ENCODE measurements at regions not wholly inside any gene's neighbourhood (a gene's known extent, or its start where the extent isn't known, plus 50 kb on each side); places are given as distances from the start of the nearest gene placed in this dataset.
A peak's percentile ranks its signal among the peaks of the same experiment; 100 is the strongest.

DNA sequence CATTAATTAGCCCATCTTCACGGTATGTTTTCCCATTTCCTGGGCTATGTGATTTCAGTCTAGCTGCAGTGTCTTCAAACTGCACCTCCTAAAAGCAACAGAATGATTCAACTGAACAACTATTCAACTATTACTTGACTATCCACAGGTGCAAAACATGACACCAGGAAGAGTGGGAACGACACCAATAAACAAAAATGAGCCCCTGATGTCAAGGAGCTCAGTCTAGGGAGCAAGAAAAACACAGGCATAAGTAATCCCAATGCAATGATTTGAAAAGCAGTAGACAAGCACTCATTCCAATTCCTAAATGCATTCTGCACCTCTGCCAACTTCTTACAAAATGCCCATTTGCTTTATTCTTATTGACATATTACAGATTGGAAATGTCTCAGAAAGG, 285.6 kb downstream of the ETS1 start:
- no peak for DNase-seq (ENCODE audit: low spot score)

DNA sequence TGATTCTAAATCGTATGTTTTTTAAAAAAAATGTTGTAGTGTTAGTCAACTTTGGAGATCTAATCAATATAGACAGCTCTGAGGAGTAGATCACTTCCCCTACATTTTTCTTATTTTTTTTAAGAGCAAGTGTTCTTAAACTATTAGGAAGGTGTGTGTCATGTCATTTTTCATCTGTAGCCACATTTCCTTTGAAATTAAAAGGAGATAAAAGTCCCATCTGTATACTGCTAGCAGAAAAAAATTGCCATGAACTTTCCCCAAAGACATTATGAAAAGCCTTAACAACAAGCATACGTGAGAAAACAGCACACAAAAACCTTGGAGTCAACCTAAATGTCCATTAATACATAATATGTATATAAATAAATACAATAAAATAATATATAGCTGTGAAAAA, 286.6 kb downstream of the ETS1 start:
- DNase-seq (ENCODE audit: low spot score): no peak

DNA sequence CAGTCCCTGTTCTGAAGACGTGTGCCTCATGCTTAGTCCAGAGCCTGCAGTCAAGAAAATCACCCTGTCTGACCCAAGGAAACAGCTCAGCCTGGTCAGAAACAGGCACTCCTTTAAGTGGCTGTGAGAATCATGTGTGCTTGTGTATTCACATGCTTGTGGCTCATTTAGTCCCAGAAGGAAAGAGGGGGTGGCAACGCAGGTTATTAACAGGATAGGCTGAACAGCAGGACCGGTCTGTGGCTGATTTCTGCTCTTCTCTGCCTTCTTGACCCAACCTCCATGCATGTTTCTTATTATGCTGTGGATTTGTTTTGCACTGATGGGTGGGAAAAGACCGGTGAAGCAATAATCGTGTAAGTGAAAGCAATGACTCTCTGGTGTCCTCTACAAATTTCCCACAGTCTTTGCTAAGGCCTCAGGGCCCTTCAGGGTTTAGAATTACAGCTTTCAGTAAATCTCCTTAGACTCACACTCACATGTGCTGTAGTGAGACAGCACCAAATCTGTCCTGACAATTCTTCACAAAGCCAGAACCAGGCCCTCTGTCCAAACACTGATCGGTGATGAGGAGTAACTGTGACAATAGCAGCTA, 288.1 kb downstream of the ETS1 start:
- no peak for DNase-seq (ENCODE audit: low spot score)

DNA sequence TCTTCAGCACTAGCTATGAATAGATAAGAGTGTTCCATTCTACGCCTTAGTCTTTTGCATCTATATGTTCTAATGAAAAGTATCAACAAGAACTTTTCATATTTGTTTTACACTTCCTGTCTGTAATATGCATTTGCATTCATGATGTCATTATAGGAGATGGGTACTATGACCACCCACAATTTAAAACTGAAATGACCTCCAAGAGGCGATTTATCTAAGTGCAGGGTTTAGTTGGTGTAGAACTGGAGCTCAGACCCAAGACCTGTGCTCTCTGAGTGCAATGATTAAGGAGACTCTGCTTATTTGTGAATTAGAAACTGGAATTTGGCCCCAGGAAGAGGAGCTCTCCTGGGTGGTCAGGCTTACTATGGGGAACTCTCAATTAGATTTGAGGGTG, 289.1 kb downstream of the ETS1 start:
- no peak for DNase-seq (ENCODE audit: low spot score)

DNA sequence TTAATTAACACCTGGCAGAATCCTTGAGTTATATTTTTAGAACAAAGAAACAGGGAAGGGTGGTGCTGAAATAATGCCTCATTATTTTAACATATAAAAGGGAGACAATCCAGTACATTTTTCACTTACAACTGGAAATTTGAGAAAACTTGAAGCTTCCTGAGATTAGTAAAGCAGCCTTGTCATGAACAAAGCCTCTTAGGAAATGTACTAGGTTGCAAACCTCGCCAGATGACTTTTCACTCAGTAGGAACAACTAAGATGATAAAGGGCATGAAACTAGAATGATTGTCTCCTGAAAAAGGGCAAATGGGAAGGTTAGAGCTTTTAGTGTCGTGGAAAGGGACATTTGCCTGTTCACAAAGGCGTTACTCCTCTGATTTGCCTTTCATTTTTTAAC, 289.6 kb downstream of the ETS1 start:
- DNase-seq (ENCODE audit: low spot score): no peak

DNA sequence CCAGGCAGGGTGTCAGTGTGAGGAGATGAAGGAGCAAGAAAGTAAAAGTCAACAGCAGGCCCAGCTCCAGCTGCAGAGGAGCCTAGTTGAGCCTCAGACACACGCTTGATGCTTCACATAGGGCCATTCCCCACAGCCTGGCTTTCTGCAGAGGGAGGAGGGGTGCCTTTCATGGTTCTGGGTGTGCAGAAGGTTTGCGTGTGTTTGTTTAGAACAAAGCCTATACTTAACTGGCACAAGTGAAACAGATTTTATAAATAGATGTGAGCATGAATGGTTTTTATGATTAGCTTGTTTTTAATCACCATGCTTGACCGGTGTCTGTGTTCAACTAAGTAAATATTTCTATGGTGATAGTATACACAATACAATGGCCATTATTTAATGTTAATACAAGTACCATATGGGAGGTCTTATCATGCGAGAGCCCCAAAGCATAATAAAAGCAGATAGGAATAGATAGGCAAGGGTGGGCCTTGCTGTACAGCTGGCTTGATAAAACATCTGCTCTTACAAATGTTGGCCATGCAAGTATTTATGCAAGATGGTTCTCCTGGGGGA, 290.2 kb downstream of the ETS1 start:
- DNase-seq (ENCODE audit: low spot score): no peak

DNA sequence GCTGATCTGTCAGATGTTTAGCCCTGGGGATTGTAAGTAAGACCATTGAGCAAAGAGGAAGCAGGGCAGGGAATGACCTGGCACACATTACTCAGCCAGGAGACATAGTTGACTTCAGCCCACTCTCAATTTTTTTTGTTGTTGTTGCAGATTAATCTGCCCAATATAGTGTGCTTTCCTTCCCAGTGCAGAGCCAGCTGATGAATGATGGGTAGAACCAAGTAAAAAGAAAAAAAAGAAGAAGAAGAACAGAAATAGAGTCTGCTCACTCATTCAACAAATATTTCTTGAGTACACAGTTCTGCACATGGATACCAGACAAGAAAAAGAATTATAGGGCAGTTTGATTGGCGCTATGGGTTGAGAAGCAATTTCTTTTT, 292.7 kb downstream of the ETS1 start:
- DNase-seq (ENCODE audit: low spot score): no peak

DNA sequence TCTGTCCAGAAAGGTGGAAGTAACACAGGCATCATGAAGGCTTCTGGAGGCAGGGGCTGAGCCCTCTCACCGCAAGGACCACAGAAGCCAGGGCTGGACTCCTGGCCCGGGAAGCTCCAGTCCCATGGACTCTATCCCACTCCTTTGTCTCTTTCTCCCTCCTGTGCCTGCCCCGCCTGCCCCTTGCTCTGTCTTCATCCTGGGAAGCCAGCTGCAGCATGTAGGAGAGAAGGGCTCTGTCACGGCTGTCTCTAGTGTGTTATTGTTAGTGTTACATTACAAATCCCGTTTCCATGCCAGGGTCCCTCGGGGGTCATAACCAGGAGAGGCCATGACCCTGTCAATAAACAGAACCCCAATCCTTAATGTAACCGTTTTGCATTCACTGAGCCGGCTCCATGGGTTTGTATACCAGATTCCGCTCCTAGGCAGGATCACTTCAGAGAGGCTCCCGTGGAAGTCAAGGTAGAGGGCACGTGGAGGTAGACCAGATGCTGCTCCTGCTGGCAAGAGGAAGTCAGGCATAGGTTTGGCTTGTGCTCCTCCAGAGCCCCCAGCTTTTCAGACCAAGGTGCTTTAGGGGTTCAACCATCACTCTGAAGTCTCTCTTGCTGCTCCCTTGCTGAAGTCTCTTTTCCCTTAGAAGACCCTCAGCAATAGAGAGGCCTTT, 293.2 kb downstream of the ETS1 start:
- no peak for DNase-seq (ENCODE audit: low spot score)

DNA sequence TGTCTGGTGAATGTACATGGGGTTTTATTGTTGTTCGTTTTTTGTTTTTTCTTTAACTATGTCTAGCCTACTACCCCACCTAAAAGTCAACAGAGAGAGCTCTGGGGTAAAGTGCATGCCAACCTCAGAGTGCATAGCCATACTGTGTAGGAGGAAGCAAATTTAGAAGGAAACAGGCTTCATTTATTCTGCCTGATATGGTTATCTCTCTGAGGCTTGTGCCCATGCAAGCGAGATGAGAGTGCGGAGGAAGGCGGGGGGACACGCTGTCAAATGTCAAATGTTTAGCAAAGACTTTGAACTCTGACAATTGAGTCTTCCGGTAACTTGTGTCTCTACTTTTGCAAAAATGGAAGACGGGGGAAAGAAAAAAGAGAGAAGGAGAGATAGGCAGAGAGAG, 295.5 kb downstream of the ETS1 start:
- no peak for DNase-seq (ENCODE audit: low spot score)

DNA sequence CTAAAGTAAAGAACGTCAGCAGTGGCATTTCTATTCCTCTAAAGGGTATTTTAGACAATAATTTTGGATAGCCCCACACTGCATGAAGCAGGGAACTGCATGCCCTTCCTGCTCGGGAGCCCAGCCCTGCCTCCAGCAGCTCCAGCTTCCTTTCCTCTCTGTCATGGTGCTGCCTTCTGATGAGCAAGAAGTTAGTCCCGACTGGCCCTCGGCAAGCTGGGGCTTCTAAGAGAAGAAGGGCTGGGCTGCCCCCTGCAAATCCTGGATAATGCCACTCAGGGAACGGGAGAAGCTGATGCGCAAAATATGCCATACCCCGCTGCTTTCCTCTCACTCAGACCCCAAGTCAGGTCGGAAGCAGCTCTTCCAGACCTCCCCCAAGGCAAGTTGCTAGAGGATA, 296.4 kb downstream of the ETS1 start:
- DNase-seq (ENCODE audit: low spot score): no peak

DNA sequence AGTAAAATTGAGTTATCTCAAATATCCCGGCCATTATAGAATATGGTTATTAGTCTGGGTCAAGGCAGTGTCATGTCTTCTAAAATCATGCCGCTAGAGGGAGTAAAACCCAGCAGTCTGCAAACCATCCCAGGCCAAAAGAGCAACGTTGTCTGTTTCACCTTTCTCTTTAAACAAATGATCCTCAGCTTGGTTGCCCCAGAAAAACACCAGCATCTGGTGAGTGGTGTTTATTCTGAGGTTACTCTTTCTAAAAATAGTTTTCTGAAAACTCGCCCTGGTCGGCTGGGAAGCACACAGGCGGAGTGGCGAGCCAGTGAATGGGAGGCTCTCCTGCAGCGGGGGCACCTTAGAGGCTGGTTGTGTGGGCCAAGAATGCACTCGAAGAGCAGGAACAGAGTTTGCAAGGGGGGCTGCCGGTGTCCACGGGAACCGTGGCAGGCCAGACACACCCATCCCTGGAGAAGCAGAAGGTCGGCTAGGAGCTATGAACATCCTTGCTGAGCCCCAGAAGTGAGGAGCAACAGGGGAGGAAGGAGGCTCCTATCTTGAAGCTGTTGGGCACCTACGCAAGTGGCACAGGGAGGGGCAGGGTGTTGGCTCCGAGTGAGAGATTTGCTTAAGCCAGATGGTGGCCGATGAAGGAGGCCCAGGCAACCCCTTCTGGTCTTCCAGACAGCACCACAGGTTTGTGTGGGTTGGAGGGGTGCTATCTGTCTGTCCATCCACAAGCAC, 297.1 kb downstream of the ETS1 start:
- DNase-seq (ENCODE audit: low spot score): peak; percentile 75

DNA sequence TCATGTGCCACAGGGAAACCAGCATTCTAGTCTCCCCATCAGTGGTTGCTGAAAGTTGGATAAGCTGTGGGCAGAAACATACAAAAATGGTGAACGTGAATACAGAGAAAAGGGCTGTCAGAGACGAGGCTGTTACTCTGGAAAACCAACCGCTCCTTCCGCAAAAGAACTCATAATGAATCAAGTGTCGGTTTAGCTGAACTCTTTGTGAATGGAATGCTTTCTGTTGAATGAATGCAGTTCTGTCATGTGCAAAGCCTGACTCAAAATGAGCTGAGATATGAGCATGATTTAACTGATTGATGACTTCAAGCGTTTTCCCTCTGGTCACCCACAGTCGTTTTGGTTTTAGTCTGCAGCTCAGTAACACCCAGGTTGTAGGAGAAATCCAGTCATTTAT, 298.3 kb downstream of the ETS1 start:
- no peak for DNase-seq (ENCODE audit: low spot score)

DNA sequence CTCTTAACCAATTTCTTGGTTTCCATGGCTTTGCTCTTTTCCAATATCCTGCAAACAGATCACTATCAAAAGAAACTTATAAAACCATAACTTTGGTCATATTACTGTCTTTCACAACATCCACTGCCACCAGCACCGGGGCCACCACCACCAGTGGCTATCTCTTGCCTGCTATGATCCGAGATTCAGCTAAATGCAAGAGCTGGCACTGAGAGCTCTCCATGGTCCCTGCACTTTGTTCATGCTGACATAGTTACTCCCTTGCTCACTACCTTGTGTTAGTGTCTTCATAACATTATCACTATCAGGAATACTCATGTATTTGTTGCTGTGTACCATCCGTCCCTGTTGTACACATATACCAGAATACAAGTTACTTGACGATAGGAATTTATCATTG, 299.0 kb downstream of the ETS1 start:
- DNase-seq (ENCODE audit: low spot score): no peak

DNA sequence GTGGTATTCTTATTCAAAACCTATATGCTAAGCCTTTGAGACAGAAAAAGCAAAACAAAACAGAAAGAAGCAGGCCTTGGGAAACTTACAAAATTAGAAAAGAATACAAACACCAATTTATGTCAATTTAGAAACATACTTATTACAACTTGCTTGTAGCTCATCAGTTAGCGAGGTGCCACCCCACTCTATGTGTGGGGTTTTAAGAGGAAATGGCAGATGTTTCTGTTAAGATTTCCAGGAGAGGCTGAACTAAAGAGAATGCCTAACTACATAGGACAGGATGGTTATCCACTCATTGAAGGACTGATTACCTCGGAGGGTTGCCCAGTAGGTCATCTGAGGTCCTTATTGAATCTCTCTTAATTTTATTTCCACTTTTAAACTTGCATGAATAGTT, 302.0 kb downstream of the ETS1 start:
- no peak for DNase-seq (ENCODE audit: low spot score)

DNA sequence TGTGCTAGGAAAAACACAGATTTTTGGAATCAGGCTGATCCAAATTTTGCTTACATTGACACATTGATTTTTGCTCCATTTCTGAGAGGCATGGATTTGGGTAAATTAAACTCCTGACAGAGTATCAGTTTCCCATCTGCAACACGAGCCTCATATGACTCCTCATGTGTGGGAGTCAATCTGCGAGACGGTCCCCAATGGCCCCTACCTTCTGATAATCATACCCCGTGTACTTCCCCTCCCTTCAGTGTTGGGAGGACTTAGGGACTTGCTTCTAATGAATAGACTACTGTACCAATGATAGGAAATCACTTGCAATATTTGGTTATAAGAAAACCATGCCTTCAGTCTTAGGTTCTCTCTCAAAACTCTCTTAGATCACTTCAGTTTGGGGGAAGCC, 302.7 kb downstream of the ETS1 start:
- no peak for DNase-seq (ENCODE audit: low spot score)

DNA sequence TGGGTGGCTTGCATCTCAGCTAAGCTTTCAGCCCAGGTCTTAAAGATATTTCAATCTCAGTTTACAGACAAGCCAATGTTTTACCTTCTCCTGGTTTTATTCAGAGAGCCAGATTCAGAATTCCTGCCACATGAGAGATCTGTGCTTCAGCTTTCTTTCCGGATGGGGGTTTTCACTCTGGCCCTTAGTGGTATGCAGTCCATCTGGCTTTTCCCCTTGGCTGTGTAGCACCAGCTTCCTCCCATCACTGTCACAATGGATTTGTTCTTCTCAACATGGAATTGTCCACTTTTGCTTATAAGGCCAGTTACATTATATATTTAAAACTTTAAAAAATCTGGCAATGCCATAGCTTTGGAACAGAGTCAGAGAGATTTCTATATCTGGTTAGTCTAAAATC, 303.9 kb downstream of the ETS1 start:
- no peak for DNase-seq (ENCODE audit: low spot score)

DNA sequence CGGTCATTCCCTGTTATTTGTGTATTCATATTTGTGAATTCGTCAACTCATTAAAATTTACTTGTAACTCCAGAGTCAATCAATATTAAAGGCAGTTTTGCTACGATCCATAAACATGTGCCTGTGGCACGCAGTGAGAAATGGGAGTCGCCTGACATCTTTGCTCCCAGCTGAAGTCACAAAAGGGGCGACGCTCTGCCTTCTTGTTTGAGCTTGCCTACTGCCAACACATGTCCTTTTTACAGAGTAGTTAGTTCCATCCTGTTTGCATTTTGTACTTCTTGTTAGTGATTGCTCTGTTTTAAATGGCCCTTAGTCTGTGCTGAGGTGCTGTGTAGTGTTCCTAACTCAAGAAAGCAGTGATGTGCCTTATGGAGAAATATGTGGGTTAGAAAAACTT, 305.3 kb downstream of the ETS1 start:
- no peak for DNase-seq (ENCODE audit: low spot score)

DNA sequence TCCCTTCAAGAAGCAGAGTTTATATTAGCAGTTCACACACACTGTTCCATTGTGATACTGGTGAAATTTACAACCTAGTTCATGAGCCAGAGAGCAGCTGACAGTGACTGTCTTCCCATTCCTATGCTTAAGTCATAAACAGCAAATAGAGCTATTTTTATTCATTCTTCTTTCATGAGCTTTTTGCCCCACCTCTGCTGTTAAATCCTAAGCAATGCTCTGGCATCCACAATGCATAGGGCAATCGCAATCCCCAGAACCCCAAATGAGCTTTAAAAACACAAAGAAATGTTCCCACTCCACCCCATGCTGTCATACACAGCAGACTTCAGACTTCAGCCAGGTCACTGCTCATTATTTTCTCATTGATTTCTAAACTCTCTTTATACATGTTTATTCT, 307.5 kb downstream of the ETS1 start:
- no peak for DNase-seq (ENCODE audit: low spot score)

DNA sequence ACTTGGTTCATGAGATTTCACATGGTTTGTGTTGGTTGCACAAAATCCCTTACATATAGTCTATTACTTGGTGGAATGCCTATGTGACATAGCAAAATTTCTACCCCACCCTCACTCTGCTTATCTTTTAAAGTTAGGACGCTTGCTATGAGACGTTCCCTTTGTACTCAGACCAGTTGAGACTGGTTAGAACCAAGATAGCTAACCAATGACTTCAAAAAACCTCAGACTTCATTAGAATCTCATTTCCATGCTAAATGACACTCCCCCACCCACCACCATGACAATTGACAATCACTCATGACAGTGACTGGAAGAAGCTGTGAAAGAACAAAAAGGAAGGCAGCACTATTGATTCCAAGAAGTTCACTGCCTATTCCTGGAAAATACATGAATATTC, 313.6 kb downstream of the ETS1 start:
- no peak for DNase-seq (ENCODE audit: low spot score)

DNA sequence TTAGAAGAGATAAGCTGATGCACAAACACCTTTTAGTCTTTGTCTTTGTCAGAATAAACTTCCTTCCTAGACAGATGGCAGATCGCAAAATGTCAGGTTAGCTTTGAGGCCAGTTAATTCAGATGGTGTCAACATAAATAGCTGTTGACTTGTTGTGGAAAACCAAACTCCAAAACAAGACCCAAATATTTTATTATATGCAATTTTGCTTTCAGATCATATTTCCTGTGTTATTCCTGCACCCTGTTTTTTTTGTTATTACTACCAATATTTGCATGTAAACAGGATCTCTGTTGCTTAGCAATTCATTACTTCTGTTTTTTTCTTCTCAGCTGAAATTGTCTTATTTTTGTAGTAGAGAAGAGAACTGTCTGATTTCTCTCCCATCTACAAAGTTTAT, 316.0 kb downstream of the ETS1 start:
- DNase-seq (ENCODE audit: low spot score): no peak

DNA sequence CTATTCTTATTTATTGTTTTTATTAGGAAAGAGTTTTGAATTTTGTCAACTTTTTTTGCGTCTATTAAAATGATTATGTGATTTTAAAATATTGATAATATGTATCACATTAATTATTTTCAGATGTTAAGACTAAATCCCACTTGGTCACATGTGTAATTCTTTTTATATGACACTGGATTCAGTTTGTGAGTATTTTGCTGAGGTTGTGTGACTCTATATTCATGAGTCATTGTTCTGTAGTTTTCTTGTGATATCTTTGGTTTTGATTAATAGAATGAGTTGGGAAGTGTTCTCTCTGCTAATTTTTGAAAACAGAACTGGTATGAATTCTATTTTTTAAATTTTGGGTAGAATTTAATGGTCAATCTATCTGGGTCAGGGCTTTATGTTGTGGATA, 317.9 kb downstream of the ETS1 start:
- DNase-seq (ENCODE audit: low spot score): no peak

DNA sequence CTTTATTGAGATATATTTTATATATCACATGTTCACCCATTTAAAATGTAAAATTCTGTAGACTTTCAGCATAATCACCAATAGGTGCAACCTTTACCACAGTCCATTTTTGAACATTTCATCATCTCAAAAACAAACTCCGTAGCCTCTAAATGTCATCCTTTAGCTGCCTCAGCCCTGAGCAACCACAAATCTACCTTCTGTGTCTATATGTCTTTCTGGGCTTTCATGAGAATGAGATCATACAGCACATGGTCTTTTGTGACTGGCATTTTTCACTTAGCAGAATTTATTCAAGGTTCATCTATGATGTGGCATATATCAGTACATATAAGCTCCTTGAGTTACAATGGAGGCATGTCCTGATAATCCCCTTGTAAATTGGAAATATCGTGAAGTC, 320.5 kb downstream of the ETS1 start:
- no peak for DNase-seq (ENCODE audit: low spot score)
